ENCODE measurements at regions not wholly inside any gene's neighbourhood (a gene's known extent, or its start where the extent isn't known, plus 50 kb on each side); places are given as distances from the start of the nearest gene placed in this dataset.

- TF ChIP-seq POLR2A (IDR thresholded peaks at IDR 0.05; ENCODE audit: low read depth, low read length) (no peak), CTCF (conservative IDR thresholded peaks at IDR 0.05; ENCODE audit: low read depth, low read length) (no peak), USF2 (IDR thresholded peaks at IDR 0.05; ENCODE audit: low read depth, low read length) (no peak), FOS (IDR thresholded peaks at IDR 0.05; ENCODE audit: low read depth, low read length) (no peak), SMC3 (IDR thresholded peaks at IDR 0.05; ENCODE audit: low read depth, low read length) (no peak), CEBPB (IDR thresholded peaks at IDR 0.05; ENCODE audit: low read depth, low read length) (no peak), BHLHE40 (IDR thresholded peaks at IDR 0.05; ENCODE audit: low read depth, low read length) (no peak), MXI1 (IDR thresholded peaks at IDR 0.05; ENCODE audit: borderline replicate concordance, low read depth, low read length) (no peak), CHD1 (IDR thresholded peaks at IDR 0.05; ENCODE audit: low read depth, low read length) (no peak), MAFK (IDR thresholded peaks at IDR 0.05; ENCODE audit: low read depth, low read length) (no peak), ELK1 (IDR thresholded peaks at IDR 0.05; ENCODE audit: borderline replicate concordance, low read depth, low read length) (no peak), RAD21 (IDR thresholded peaks at IDR 0.05; ENCODE audit: low read length) (no peak), RFX5 (IDR thresholded peaks at IDR 0.05; ENCODE audit: low read depth, low read length) (no peak), NFE2L2 (IDR thresholded peaks at IDR 0.05; ENCODE audit: low read depth, low read length) (no peak)
These were observed 76.3 kb upstream of the ARHGEF3 start for GRCh38 chr3:56878074-56878473.
